ENCODE measurements at regions not wholly inside any gene's neighbourhood (a gene's known extent, or its start where the extent isn't known, plus 50 kb on each side); places are given as distances from the start of the nearest gene placed in this dataset.

DNA sequence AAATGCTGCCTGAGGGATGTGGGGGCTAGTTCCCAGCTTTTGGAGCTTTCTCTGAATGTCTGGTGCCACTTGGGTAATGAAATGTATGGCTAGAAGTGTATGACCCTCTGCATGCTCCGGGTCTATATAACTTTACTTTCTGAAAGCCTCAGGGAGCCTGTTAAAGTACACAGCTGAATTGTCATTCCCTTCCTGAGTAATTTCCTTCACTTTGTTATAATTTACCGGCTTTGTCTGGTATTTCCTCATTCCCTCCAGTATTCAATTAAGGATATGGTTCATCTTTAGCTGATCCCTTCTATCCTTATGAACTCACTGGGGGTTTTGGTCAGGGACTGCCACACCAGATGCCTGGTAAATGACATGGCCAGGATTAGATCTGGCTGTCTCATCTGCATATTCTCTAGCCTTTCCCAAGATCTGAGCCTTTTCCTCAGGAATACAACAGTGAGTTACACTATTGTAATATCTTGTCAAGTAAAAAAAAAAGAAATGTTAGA, 620.3 kb downstream of the ZPLD1 start:
- no peak for DNase-seq (ENCODE audit: low read depth, low spot score)

GRCh38 chr3:103056542-103056941, 621.7 kb downstream of the ZPLD1 start:
- DNase-seq (ENCODE audit: low read depth, low spot score): no peak

- DNase-seq (ENCODE audit: low read depth, low spot score): no peak
Observed at GRCh38 chr3:103057003-103057402, 622.2 kb downstream of the ZPLD1 start.

DNA sequence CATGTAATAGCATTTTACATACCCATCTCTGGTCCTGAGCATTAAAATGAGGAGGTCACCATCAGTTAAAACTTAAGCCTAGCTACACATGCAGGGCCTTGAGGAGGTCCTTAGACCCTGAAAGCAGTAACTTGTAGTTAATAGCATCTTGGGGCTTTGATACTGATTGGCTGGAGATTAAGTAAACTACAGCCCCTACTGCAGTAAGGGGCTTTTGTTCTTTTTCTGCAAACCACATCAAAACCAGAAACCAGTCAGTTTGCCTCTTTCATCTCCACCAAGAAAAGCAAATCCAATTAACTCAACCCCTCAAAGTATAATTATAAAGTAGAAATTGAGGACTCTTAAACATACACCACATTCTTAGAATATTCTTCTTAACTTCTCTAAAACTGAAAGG, 622.7 kb downstream of the ZPLD1 start:
- no peak for DNase-seq (ENCODE audit: low read depth, low spot score)

- DNase-seq (ENCODE audit: low read depth, low spot score): no peak
Observed at GRCh38 chr3:103059432-103059831, 624.6 kb downstream of the ZPLD1 start.

DNA sequence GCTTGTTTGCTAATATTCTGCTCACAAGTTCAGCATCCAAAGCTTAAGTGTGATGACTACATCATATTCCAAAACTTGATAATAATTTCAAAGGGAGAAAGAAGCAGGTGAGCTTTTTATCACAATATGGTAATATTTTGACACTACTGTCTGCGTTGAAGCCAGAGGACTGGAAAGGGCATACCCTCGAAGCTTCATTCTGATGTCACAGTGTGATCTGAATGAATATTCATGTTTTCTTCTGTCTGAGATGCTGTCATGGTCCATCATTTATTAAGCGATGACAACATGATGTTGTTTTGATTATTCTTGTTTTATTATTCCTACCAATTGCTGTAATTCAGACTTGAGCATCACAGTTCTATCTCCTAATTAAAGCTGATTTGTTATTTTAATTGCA, 625.4 kb downstream of the ZPLD1 start:
- no peak for DNase-seq (ENCODE audit: low read depth, low spot score)

DNA sequence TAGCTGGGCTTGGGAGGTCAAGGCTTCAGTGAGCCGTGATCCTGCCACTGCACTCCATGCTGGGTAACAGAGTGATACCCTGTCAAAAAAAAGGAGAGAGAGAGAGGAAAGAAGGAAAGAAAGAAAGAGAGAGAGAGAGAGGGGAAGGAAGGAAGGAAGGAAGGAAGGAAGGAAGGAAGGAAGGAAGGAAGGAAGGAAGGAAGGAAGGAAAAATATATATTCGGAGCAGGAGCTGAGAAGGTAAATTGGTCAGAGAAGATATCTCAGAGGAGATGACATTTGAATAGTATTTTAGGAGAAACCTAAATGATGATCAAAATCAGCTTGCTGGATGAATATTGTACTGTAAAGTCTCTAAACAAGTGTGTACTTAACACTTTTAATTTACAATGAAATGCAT, 633.1 kb downstream of the ZPLD1 start:
- no peak for DNase-seq (ENCODE audit: low read depth, low spot score)

GRCh38 chr3:103075282-103075681, 640.5 kb downstream of the ZPLD1 start:
- DNase-seq (ENCODE audit: low read depth, low spot score): no peak

- no peak for DNase-seq (ENCODE audit: low read depth, low spot score)
Observed at GRCh38 chr3:103077910-103078309, 643.1 kb downstream of the ZPLD1 start.

GRCh38 chr3:103082501-103082900, 647.7 kb downstream of the ZPLD1 start:
- no peak for DNase-seq (ENCODE audit: low read depth, low spot score)

GRCh38 chr3:103083848-103084631, 649.2 kb downstream of the ZPLD1 start:
- no peak for DNase-seq (ENCODE audit: low read depth, low spot score)

DNA sequence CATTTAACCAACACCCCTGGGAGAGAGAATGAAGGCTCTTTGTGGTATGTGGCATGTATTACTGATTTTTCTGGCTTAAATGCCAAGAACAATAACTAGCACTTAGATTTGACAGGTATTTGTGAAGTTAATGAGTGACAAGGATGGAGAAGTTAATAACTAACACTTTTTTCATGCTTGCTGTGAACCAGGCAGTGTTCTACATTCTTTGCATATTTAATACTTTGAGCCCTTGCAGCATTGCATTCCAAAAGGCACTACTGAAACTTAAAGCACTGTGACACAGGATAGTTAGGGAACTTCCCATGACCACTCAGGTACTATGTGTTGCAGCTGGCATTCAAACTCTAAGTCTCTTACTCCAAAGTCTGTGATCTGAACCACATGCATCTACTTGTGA, 650.6 kb downstream of the ZPLD1 start:
- no peak for DNase-seq (ENCODE audit: low read depth, low spot score)

- no peak for DNase-seq (ENCODE audit: low read depth, low spot score)
Observed at GRCh38 chr3:103089758-103090157, 654.9 kb downstream of the ZPLD1 start.

- no peak for DNase-seq (ENCODE audit: low read depth, low spot score)
Observed at GRCh38 chr3:103105206-103105605, 670.4 kb downstream of the ZPLD1 start.

DNA sequence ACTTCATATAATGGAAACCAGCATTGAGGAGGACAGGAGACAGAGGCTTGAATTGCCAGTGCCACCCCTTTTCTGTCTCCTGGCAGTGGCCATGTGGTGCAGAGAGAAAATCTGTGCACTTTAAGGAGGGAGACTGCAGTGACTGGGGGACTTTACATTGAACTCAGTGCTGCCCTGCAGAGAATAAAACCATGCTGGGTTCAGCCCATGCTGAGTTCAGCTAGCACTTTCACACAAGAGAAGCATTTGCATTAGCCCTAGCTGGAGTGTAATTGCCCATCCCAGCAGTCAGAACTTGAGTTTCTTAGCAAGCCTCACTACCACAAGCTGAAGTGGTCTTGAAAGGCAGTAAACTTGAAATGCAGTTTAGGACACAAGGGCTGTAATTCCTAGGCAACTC, 677.5 kb downstream of the ZPLD1 start:
- DNase-seq (ENCODE audit: low read depth, low spot score): no peak

GRCh38 chr3:103126115-103126514, 691.3 kb downstream of the ZPLD1 start:
- no peak for DNase-seq (ENCODE audit: low read depth, low spot score)

DNA sequence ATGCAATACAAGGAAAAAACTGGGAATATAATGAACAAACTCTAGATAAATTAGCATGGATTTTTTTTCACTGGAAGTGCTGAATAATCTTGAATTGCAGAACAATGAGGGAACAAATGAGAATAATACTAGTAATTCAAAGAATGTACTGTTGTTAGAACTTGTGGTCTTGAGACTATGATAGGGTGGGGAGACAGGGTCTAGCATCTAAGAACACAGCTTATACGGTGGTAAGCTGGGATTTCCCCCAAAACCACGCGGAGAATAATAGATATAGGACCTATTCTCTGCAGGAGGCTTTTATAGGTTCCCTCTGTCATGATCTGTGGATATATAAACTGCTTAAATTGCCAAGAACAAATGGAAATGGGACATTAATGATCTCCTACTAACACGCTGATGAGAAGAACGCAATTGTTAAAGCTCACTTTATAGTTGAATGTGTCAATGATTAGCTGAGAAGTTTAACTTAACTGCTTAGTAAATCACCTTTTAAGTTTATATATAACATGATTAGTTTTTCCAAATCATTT, 692.3 kb downstream of the ZPLD1 start:
- DNase-seq (ENCODE audit: low read depth, low spot score): no peak

DNA sequence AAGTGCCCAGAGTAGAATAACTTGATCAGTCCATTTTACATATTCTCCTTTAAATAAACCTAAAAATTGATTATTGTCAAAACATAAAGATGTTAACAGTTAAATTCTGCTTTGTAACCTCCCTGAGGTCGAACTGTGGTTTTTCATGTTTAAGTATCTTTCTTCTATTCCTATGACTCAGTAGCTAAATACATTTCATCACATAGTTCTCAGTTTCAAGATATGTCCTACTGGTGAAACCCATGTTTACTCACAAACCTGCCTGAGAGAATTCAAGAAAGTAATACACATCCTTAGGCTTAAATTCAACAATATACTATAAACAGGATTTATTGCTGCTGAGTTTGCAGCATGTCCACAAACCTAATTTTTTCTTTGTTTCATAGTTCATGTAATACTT, 692.9 kb downstream of the ZPLD1 start:
- DNase-seq (ENCODE audit: low read depth, low spot score): no peak

DNA sequence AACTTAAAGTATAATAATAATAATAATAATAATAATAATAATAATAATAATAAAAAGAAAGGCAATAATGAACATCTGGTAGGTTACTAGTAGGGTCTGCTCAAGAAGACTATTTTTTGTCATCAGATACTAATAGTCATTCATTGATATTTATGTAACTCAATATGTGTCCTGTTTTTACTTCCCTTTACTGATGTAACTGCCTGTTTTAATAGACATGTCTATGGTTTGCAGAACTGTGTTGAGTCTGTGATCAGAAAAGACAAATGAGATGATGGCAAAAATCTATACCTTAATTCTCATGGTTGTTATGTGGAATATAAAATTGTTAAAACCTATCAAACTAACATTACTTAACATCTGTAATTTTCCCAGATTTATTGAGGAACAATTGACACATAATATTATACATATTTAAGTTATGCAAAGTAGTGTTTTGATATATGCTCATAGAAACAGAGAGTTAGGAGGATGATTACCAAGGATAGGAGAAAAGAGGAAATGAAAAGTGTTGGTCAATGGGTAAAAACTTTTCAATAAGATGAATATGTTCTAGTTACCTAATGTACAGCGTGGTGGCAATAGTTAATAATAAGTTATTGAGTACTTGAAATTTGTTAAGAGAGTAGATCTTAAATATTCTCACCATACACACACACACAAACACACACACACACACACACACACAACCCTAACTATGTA, 699.4 kb downstream of the ZPLD1 start:
- DNase-seq (ENCODE audit: low read depth, low spot score): no peak

DNA sequence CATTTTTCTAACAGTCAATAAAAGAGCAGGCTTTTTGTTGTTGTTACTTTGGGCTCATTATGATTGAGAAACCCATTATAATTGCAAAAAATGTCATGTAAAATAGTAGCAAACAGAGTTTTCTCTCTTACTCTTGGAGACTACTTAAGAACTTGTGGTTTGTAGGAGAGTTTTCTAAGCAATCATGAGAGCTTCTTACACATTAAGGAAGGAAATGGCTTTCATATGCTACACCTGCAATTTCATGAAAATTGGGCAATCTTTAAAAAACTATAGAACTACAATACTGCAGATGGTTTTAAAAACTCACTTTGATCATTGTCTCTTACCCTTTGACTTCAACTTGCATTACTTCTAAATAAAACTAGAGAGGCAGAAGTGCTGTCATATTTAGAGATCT, 701.8 kb downstream of the ZPLD1 start:
- DNase-seq (ENCODE audit: low read depth, low spot score): no peak

DNA sequence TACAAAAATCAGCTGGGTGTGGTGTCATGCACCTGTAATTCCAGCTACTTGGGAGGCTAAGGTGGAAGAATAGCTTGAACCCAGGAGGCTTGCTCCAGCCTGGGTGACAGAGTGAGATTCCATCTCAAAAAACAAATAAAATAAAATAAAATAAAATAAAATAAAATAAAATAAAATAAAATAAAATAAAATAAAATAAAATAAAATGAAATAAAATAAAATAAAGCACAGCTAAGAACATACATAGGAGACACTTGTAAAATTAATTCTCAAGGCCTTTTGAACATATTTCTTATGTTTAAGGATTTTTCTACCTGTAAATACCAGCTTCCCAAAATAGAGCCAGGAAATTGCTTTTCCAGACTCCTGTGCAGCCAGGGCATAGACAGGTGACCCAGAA, 703.0 kb downstream of the ZPLD1 start:
- no peak for DNase-seq (ENCODE audit: low read depth, low spot score)

GRCh38 chr3:103158183-103158582, 723.4 kb downstream of the ZPLD1 start:
- no peak for DNase-seq (ENCODE audit: low read depth, low spot score)

DNA sequence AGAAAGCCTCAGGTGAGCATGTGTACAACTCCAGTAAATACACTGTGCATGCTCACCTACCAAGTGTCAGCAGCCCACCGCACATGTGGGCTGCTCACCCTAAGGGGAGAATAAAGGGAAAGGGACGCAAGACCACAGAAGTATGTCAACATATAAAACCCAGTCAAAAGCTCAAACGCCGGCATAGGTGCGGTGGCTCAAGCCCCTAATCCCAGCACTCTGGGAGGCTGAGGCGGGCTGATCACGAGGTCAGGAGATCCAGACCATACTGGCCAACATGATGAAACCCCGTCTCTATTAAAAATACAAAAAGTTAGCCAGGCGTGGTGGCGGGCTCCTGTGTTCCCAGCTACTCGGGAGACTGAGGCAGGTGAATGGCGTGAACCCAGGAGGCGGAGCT, 732.1 kb downstream of the ZPLD1 start:
- no peak for DNase-seq (ENCODE audit: low read depth, low spot score)

Measured in smooth muscle cell of the brain vasculature (primary cell).